IMR-90 (cell line): ENCODE measurements at regions not wholly inside any gene's neighbourhood (a gene's known extent, or its start where the extent isn't known, plus 50 kb on each side); places are given as distances from the start of the nearest gene placed in this dataset.
"Not testable (repeated sequence)": the region's sequence is repeated elsewhere in the genome, so short reads cannot be mapped to it uniquely, and the experiment has no call there.

Experiments
- ATAC-seq: fragments of 200-7000 bp; cut with Tn5 transposase; 2 replicates; pipeline ENCODE4 v1.9.1; 2020; ENCODE audit warnings: low read depth, mild to moderate bottlenecking, moderate library complexity
- BruUV-seq: library from RNA; stranded (reverse); fragments of 400-500 nt; replicated peaks from 2 replicates; lab custom pipeline; 2021; lab: Mats Ljungman, UMichigan
- CTCF ChIA-PET: fragments of 300-600 bp; formaldehyde crosslinking; extraction: SDS; loops from one replicate; lab custom pipeline; 2021; ENCODE audit warnings: antibody characterized with exemption; lab: Yijun Ruan, JAX
- POLR2A ChIA-PET: fragments of 300-600 bp; sonication (Branson Sonifier 250); formaldehyde crosslinking; loops from one replicate; lab custom pipeline; 2022; ENCODE audit warnings: antibody characterized with exemption; ENCODE audit not compliant: unreplicated experiment; lab: Charles Lee
- DNase-seq: peaks from one replicate; pipeline ENCODE4 v3.0.0; 2013
- H2AFZ ChIP-seq: replicated peaks from 2 replicates; pipeline ENCODE3; 2013; ENCODE audit warnings: low read length, mild to moderate bottlenecking; ENCODE audit not compliant: poor library complexity
- H2AK5ac ChIP-seq: 2 replicates; pipeline ENCODE4 v1.6.1; 2013; ENCODE audit warnings: low read depth, low read length, inconsistent platforms
- H2AK9ac ChIP-seq: replicated peaks from 2 replicates; pipeline ENCODE3; 2013; ENCODE audit warnings: mild to moderate bottlenecking, low read depth, low read length, moderate library complexity; ENCODE audit not compliant: poor library complexity
- H2BK120ac ChIP-seq: 2 replicates; pipeline ENCODE4 v1.6.1; 2013; ENCODE audit warnings: low read depth, low read length, inconsistent platforms
- H2BK15ac ChIP-seq: 3 replicates; pipeline ENCODE4 v1.6.1; 2013; ENCODE audit warnings: low read depth, low read length, inconsistent platforms
- H2BK20ac ChIP-seq: 2 replicates; pipeline ENCODE4 v1.6.1; 2013; ENCODE audit warnings: low read depth, mild to moderate bottlenecking, inconsistent platforms, low read length, moderate library complexity
- H2BK5ac ChIP-seq: 2 replicates; pipeline ENCODE4 v1.6.1; 2013; ENCODE audit warnings: mild to moderate bottlenecking, low read depth, low read length, inconsistent platforms; ENCODE audit not compliant: poor library complexity, severe bottlenecking
- H3K14ac ChIP-seq: replicated peaks from 2 replicates; pipeline ENCODE4 v1.6.1; 2013; ENCODE audit warnings: low read depth, low read length, inconsistent platforms
- H3K18ac ChIP-seq: 2 replicates; pipeline ENCODE4 v1.6.1; 2013; ENCODE audit warnings: low read depth, low read length, control low read depth
- H3K23ac ChIP-seq: 2 replicates; pipeline ENCODE4 v1.6.1; 2013; ENCODE audit warnings: low read depth, low read length, inconsistent platforms
- H3K27ac ChIP-seq: 2 replicates; pipeline ENCODE4 v1.5.1; 2013; ENCODE audit warnings: mild to moderate bottlenecking, control low read depth, low read length; ENCODE audit not compliant: insufficient read depth
- H3K27me3 ChIP-seq: 2 replicates; pipeline ENCODE4 v1.6.1; 2013; ENCODE audit warnings: low read length; ENCODE audit not compliant: control insufficient read depth, insufficient read depth
- H3K36me3 ChIP-seq: 2 replicates; pipeline ENCODE4 v1.6.1; 2013; ENCODE audit warnings: low read length, mixed read lengths; ENCODE audit not compliant: control insufficient read depth, insufficient read depth
- H3K4ac ChIP-seq: 2 replicates; pipeline ENCODE4 v1.6.1; 2013; ENCODE audit warnings: low read depth, low read length, inconsistent platforms
- H3K4me1 ChIP-seq: 2 replicates; pipeline ENCODE4 v1.6.1; 2013; ENCODE audit warnings: low read length, mixed read lengths; ENCODE audit not compliant: control insufficient read depth, insufficient read depth
- H3K4me2 ChIP-seq: 2 replicates; pipeline ENCODE4 v1.6.1; 2013; ENCODE audit warnings: low read depth, mild to moderate bottlenecking, control low read depth, low read length, moderate library complexity
- H3K4me3 ChIP-seq: 2 replicates; pipeline ENCODE4 v1.5.1; 2013; ENCODE audit warnings: low read depth, mild to moderate bottlenecking, control low read depth, low read length, moderate library complexity; ENCODE audit not compliant: insufficient read depth
- H3K56ac ChIP-seq: 2 replicates; pipeline ENCODE4 v1.6.1; 2013; ENCODE audit warnings: low read length, inconsistent platforms; ENCODE audit not compliant: insufficient read depth; ENCODE audit errors: extremely low read depth
- H3K79me1 ChIP-seq, 2 experiments: 2 replicates each; pipeline ENCODE4 v1.6.1; 2013; ENCODE audit warnings: low read length in 2 of 2, inconsistent platforms in 1 of 2, low read depth in 1 of 2
- H3K9ac ChIP-seq: 2 replicates; pipeline ENCODE4 v1.6.1; 2013; ENCODE audit warnings: low read depth, low read length, control low read depth
- H3K9me1 ChIP-seq: 2 replicates; pipeline ENCODE4 v1.6.1; 2013; ENCODE audit warnings: low read length, inconsistent platforms; ENCODE audit not compliant: insufficient read depth
- H3K9me3 ChIP-seq: 2 replicates; pipeline ENCODE4 v1.6.1; 2013; ENCODE audit warnings: low read length; ENCODE audit not compliant: control insufficient read depth, insufficient read depth
- H4K20me1 ChIP-seq: 2 replicates; pipeline ENCODE4 v1.6.1; 2013; ENCODE audit warnings: low read length, inconsistent platforms; ENCODE audit not compliant: insufficient read depth
- H4K5ac ChIP-seq: 2 replicates; pipeline ENCODE4 v1.6.1; 2013; ENCODE audit warnings: mild to moderate bottlenecking, low read depth, low read length, control low read depth
- H4K8ac ChIP-seq, 2 experiments: 2 replicates each; pipeline ENCODE4 v1.6.1; 2013; ENCODE audit warnings: low read depth in 2 of 2, low read length in 2 of 2, control low read depth in 1 of 2, inconsistent platforms in 1 of 2
- H4K91ac ChIP-seq: 2 replicates; pipeline ENCODE4 v1.6.1; 2013; ENCODE audit warnings: low read depth, low read length, inconsistent platforms; ENCODE audit not compliant: insufficient read depth
- WGBS, 2 experiments: methylation state at CpG; one replicate each; pipeline versions ENCODE4 v1.1.5 to v1.1.7; 2013; ENCODE audit warnings: missing lambda C conversion rate in 2 of 2; ENCODE audit not compliant: insufficient read length in 1 of 2; ENCODE audit errors: extremely low coverage in 2 of 2; 5-methylcytosine and 5-hydroxymethylcytosine counted together
- dilution Hi-C: fragments of 300-500 bp; cut with HindIII; formaldehyde crosslinking; loops from one replicate; pipeline ENCODE4 v1.14.3; 2018; ENCODE audit warnings: low sequenced_read_pairs; ENCODE audit not compliant: unreplicated experiment
- in situ Hi-C: fragments of 300-500 bp; cut with MboI; formaldehyde crosslinking; loops from 3 replicates; pipeline ENCODE4 v1.14.3; 2019; ENCODE audit warnings: low sequenced_read_pairs, inconsistent platforms, mixed read lengths
- intact Hi-C: fragments of 100-400 bp; cut with micrococcal nuclease; formaldehyde crosslinking; loops from 2 replicates; pipeline ENCODE4 v1.10.0; 2022

GRCh38 chr12:92231532-92231931, 85.9 kb upstream of the BTG1 start:
- H2BK120ac ChIP-seq, H3K36me3 ChIP-seq, H3K4me1 ChIP-seq, H3K4me3 ChIP-seq, H2AK5ac ChIP-seq, H3K79me1 ChIP-seq, H2AFZ ChIP-seq, H3K27ac ChIP-seq, intact Hi-C loops, ATAC-seq, POLR2A ChIA-PET, H4K91ac ChIP-seq, H2BK15ac ChIP-seq, H2AK9ac ChIP-seq, H3K4ac ChIP-seq, H3K23ac ChIP-seq, H3K9me3 ChIP-seq, DNase-seq, H4K5ac ChIP-seq, H3K9ac ChIP-seq, H3K18ac ChIP-seq, in situ Hi-C loops, H3K27me3 ChIP-seq, H2BK5ac ChIP-seq, H3K14ac ChIP-seq, BruUV-seq, H4K8ac ChIP-seq, H3K4me2 ChIP-seq, dilution Hi-C loops, H3K56ac ChIP-seq, H3K9me1 ChIP-seq, H2BK20ac ChIP-seq, H4K20me1 ChIP-seq: not testable (repeated sequence)
- no CpG with 5 or more reads among the region's 2 CpGs for WGBS, 2 experiments
- CTCF ChIA-PET, result interaction anchor here (1.4 kb wide), 1 partner anchor 12 kb away, joined by 3 read pairs; no protein-coding TSS in a partner anchor
